GM21717 (cell line): ENCODE measurements at regions not wholly inside any gene's neighbourhood (a gene's known extent, or its start where the extent isn't known, plus 50 kb on each side); places are given as distances from the start of the nearest gene placed in this dataset.
"Not testable (repeated sequence)": the region's sequence is repeated elsewhere in the genome, so short reads cannot be mapped to it uniquely, and the experiment has no call there.

Experiments
- ATAC-seq: cut with Tn5 transposase; IDR thresholded peaks from one replicate; pipeline ENCODE4 v1.9.1; 2021; ENCODE audit warnings: mild to moderate bottlenecking, moderate library complexity; ENCODE audit not compliant: unreplicated experiment

- ATAC-seq, result no peak
Measured at GRCh38 chr3:139267300-139268246, 76.2 kb upstream of the MRPS22 start.

GRCh38 chr3:139269984-139270383, 73.8 kb upstream of the MRPS22 start:
- ATAC-seq, result no peak

GRCh38 chr3:139270652-139271051, 73.2 kb upstream of the MRPS22 start:
- ATAC-seq, result not testable (repeated sequence)

GRCh38 chr3:139280027-139280671, 63.7 kb upstream of the MRPS22 start:
- ATAC-seq, result no peak

GRCh38 chr3:139281096-139281495, 62.7 kb upstream of the MRPS22 start:
- ATAC-seq, result no peak

- ATAC-seq, result no peak
Measured at GRCh38 chr3:139281522-139282196, 62.2 kb upstream of the MRPS22 start.

- ATAC-seq, result no peak
Measured at GRCh38 chr3:139283301-139283700, 60.5 kb upstream of the MRPS22 start.

- no peak for ATAC-seq
Measured at GRCh38 chr3:139284221-139284620, 59.6 kb upstream of the MRPS22 start.

- no peak for ATAC-seq
Measured at GRCh38 chr3:139285691-139286090, 58.1 kb upstream of the MRPS22 start.

GRCh38 chr3:139286241-139286640, 57.6 kb upstream of the MRPS22 start:
- no peak for ATAC-seq

- ATAC-seq, result no peak
Measured at GRCh38 chr3:139286825-139287224, 57.0 kb upstream of the MRPS22 start.

- ATAC-seq, result no peak
Measured at GRCh38 chr3:139287557-139287956, 56.3 kb upstream of the MRPS22 start.

GRCh38 chr3:139288266-139288821, 55.5 kb upstream of the MRPS22 start:
- ATAC-seq, result no peak

- ATAC-seq, result no peak
Measured at GRCh38 chr3:139289860-139290524, 53.8 kb upstream of the MRPS22 start.

- ATAC-seq, result no peak
Measured at GRCh38 chr3:139291276-139292051, 52.4 kb upstream of the MRPS22 start.

- no peak for ATAC-seq
Measured at GRCh38 chr3:139292192-139292591, 51.6 kb upstream of the MRPS22 start.

GRCh38 chr3:139292711-139293664, 50.8 kb upstream of the MRPS22 start:
- ATAC-seq, result no peak

- no peak for ATAC-seq
Measured at GRCh38 chr3:139293665-139294023, 50.2 kb upstream of the MRPS22 start.
